IPS-18c (cell line): ENCODE measurements at regions not wholly inside any gene's neighbourhood (a gene's known extent, or its start where the extent isn't known, plus 50 kb on each side); places are given as distances from the start of the nearest gene placed in this dataset.

Experiments used
- H3K4me3 ChIP-seq: 2 replicates; pipeline ENCODE4 v1.7.0; 2013; ENCODE audit warnings: low read depth, mild to moderate bottlenecking, low read length, moderate library complexity; ENCODE audit not compliant: insufficient read depth
- H3K9me3 ChIP-seq: one replicate; pipeline ENCODE4 v1.6.1; 2013; ENCODE audit warnings: mild to moderate bottlenecking, low read length, moderate library complexity; ENCODE audit not compliant: control insufficient read depth, insufficient read depth

DNA sequence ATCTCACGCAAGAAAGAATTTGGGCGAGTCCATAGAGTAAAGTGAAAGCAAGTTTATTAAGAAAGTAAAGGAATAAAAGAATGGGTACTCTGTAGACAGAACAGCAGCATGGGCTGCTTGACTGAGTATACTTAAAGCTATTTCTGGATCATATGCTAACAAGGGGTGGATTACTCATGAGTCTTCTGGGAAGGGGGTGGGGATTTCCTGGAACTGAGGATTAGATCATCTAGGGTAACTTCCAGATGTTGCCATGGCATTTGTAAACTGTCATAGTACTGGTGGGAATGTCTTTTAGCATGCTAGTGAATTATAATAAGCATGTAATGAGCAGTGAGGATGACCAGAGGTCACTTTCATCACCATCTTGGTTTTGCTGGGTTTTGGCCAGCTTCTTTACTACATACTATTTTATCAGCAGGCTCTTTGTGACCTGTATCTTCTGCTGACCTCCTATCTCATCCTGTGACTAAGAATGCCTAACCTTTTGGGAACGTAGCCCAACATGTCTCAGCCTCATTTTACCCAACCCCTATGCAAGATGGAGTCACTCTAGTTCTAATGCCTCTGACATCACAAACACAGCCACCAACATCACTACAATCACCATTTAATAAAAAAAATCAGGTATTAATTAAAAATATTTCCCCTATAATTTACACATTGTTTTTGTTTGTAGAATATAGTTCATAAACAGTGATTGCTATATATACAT is 890.7 kb upstream of the EPHA6 start:
- Histone ChIP-seq H3K9me3 (no peaks in the 10 kb centered on the region), H3K4me3 (no peak overlapping the region)

DNA sequence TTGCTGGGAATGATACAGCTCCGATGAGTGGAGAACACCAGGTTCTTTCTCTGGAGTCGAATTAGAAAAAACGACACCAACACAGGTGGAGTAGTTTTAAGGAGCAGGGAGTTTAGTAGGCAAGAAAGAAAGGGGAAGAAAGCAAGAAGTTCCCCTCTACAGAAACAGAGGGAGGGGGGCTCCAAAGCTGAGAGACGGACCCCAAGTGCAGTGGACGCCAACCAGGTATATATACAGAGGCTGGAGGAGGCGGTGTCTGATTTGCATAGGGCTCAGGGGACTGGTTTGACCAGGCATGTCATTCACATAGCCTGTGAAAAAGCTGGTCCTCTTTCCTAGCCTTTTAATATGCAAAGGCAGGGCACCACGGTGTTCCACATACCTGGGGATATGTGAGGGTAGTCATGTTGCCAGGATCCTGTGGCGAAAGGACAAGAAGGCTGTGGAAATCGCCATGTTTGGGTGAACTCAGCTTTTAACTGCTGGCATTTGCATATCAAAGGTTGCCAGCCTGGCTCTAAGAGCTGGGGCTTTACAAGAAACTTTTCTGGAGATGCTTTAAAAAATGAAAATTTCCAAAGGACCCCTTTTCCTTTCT is 887.4 kb upstream of the EPHA6 start:
- no peak overlapping the region for H3K4me3 ChIP-seq
- H3K9me3 ChIP-seq, result no peaks in the 10 kb centered on the region

DNA sequence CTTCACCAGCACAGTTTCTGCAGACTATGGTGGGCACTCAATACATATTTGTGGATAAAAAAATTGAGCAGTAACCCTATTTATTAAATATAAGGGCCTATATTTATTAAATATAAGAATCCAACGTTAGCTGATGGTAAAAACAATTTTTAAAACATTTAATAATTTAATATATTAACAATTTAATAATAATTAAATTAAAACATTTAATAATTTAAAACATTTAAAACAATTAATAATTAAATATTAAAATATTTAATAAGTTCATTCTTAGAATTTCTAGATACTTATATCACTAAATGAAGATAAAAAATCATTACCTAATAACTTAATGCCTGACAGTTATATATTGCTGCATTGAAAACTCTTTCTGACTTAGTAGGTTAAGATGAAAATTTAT is 880.2 kb upstream of the EPHA6 start:
- H3K9me3 ChIP-seq, result no peaks in the 10 kb centered on the region
- no peak overlapping the region for H3K4me3 ChIP-seq

DNA sequence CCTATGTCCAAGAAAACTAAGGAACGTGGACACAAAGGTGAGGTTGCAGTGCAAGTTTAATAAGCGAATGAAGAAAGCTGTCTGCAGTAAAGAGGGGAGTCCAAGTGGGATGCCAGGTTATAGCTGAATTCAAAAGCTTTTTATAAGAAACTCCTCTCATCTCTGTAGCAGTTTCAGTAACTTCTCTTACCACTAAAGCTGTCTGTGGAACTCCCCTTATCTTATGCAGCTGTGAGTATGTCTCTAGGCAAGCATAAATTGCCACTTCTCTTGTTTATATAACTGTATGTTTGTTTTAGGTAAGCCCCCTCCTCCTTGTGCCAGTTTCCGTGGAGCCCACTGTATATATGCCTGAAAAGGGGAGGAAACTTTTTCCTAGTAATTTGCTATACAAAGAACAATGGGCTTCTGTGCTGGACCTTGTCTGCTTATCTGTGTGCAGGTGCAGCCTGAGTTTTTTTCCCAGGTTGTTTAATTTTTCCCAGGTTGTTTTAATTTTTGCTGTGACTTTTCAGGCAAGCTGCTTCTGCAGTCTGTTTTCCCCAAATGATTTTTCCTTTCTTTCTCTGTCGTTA is 875.1 kb upstream of the EPHA6 start:
- no peaks in the 10 kb centered on the region for H3K9me3 ChIP-seq
- H3K4me3 ChIP-seq, result no peak overlapping the region

DNA sequence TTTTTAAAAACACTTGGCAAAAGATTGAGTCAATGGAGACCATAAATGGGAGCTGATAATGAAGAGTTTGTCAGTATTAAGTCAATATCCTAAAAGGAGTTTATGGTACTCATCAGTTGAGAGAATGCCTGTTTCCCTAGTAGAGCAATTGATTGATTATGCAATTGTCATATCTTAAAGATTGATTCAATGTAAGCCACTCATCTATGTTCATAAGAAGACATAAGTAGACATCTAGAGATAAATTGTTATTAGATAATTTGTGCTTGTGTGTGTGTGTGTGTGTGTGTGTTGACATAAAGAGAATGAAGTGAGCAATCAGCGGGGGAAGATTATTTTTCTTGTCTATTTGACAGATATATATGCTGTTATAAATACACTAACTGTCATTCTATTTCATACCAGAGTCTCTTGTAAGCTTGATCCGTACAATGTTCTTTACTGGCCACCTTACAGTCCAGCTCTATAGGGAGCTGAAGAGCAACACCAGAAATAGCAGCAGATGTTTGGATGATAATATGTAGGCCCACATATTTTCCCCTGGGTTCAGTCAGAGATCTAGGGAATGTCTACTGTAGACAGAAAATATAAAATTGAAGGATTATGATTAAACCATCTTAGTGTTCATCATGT is 848.6 kb upstream of the EPHA6 start:
- no peaks in the 10 kb centered on the region for H3K9me3 ChIP-seq
- H3K4me3 ChIP-seq, result no peak overlapping the region

DNA sequence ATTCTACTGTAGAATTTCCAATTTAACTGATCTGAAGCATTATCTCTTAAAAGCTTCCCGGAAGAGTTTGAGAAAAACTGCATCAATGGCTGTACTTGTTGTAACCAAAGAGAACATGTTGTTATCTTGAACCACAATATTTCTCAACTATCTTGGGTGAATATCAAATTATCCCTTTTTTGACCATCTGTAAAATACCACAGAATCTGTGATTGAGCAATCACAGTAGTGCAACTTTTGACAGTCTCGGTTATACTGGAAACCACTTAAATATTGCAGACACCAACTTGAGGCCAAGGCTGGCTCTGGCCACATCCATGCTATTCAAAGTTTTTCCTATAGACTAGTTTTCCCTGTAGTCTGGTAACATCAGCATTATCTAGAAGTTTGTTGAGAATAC is 842.8 kb upstream of the EPHA6 start:
- no peaks in the 10 kb centered on the region for H3K9me3 ChIP-seq
- H3K4me3 ChIP-seq, result no peak overlapping the region

DNA sequence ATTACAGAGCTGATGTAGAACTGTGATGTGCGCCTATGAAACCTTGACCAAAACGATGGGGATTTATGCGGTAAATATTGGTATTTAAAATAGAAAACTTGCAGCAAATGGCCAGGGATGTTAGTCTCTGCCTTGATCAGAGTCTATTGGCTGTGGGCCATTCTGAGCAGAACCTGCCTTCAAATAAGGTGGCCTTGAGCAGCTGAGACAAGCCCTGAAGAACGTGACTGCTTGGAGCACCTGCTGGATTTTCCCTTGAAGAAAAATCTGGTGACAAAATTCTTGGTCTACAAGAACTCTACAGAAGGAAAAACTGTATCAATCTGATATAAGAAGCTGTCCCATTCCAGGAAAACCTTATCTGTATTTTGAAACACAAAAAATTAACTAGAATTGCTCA is 820.1 kb upstream of the EPHA6 start:
- H3K9me3 ChIP-seq, result no peaks in the 10 kb centered on the region
- no peak overlapping the region for H3K4me3 ChIP-seq

DNA sequence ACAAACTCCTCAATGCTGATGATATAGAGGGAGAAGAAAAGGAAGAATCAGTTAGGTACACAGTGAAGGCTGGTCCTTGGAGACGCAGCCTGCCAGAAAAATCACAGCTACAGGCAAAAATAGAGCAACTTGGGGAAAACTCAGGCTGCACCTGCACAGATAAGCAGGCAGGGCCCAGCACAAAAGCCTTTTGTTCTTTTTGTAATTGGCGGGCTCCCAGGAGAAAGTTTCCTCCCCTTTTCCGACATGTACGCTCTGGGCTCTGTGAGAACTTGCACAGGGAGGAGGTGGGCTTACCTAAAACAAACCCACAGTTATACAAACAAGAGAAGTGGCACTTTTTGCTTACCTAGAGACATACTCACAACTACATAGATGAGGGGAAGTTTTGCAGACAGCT is 813.4 kb upstream of the EPHA6 start:
- Histone ChIP-seq H3K4me3 (no peak overlapping the region), H3K9me3 (peaks cover 2% of the 10 kb centered on the region)

DNA sequence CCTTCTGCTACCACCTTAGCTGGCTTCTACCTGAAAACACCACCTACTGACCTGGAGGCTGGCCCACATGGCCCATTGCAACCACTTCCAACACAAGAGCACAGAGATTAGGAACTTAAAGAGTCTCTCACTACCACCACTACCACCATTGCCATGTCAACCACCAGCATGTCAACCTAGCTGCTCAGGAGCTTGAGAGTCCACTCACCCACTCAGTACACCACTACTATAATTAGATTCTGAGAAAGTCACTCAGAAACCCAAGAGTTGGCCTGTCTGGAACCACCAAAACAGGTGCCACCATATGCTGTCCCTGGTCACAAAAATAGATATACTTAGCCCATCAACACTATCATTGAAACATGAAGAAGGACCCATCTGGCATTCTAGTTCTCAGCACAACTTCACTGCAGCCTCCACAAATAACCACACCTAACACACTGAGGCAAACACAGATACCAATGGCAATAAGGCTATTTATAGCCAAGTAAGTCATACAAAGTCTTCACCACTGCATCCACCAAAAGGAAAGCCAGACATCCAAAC is 806.7 kb upstream of the EPHA6 start:
- Histone ChIP-seq H3K9me3 (no peaks in the 10 kb centered on the region), H3K4me3 (no peak overlapping the region)

DNA sequence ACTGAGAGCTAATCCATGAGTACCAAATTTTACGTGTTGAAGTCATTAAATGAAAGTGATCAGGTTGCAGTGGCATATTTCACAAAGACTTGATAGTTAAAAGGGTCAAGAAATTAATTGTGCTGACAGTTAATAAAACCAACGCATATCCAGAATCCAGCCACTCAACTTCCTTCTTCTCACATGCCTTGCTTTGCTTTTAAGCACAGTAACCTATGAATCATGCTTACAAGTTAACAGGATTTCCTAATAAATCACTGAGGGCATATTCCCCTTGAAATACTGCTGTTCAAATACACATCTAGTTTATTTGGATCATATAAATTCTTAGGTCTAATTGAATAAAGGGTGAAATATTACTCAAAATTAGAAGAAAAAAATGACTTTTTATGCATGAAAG is 801.5 kb upstream of the EPHA6 start:
- Histone ChIP-seq H3K4me3 (no peak overlapping the region), H3K9me3 (no peaks in the 10 kb centered on the region)

DNA sequence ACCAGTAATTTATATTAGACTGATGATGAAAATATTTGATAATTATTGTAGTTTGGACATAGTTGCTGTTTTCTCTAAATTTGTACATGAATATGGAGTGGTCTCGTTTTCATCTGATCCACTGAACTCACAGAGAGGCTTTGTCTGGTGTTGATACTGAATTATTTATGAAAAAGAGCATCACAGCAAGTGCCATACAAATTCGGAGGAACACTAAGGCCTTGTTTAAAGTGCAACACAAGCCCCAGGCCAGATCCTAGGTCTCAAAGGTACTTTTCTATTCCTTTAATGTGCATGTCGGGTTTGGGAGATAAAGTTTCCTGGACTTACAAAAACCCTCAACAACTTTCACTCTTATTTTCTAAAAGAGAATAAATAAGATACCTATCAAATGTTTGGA is 796.8 kb upstream of the EPHA6 start:
- Histone ChIP-seq H3K9me3 (no peaks in the 10 kb centered on the region), H3K4me3 (no peak overlapping the region)

DNA sequence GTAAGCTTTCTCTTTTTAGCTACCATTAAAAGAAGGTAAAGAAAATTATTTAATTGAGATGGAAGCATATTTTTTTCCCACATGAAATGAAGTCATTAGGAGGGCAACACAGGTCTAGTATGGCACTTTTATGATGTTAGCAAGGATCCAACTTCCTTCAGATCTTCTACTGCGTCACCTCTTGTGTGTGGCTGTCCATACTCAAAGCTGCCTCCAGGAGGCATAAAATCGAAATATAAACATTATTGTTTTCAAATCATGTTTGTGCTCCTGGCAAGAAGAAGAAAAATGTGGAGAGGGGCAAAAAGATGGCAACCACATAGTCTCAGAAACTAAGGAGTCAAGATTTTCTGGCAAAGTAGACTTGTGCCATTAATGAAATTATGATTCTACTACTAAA is 791.7 kb upstream of the EPHA6 start:
- Histone ChIP-seq H3K4me3 (no peak overlapping the region), H3K9me3 (no peaks in the 10 kb centered on the region)

DNA sequence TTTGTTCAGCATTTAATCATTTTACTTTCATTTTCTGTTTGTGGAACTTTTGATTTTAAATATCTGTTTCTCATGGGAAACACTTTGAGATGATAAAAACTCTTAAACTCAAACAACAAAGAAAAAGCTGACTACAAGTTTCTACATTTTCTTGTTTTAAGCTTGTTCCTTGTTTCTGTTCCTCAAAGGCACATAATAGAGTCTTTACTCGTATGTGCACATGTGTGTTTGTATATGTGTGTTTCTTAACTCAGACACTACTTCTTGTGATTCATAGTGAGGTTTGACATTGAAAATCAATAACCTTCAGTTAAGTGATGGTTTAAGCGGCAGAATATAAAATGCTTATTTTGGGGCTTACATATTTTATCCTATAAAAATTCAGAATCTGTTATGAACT is 786.7 kb upstream of the EPHA6 start:
- H3K9me3 ChIP-seq, result no peaks in the 10 kb centered on the region
- no peak overlapping the region for H3K4me3 ChIP-seq

DNA sequence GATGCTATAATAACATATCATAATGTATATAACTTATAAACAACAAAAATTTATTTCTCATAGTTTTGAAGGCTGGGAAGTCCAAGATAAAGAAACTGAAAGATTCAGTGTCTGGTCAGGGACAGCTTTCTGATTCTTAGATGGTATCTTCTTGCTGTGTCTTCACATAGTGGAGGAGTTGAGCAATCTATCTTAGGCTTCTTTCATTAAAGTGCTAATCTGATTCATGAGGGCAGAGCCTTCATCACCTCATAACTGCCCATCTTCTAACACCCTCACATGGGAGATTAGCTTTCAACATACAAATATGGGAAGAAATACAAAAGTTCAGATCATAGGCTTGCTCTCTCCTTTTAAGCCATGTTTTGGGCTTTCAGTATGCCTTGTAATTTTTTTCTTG is 774.8 kb upstream of the EPHA6 start:
- H3K4me3 ChIP-seq, result no peak overlapping the region
- H3K9me3 ChIP-seq, result peaks cover 2% of the 10 kb centered on the region

DNA sequence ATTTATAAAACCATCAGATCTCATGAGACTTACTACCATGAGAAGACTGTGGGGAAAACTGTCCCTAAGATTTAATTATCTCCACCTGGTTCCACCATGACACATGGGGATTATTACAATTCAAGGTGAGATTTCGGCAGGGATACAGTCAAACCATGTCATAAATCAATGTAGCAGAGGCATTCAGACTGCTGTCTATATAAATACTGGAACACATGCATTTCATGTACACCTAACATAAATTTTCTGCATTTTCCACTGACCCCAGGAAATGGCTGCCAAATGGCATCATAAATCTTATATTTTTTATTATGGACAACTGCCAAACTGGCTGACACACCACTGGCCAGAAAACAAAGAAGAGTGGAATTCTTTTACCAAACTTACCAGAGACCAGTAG is 755.1 kb upstream of the EPHA6 start:
- Histone ChIP-seq H3K9me3 (peaks cover 2% of the 10 kb centered on the region), H3K4me3 (no peak overlapping the region)

DNA sequence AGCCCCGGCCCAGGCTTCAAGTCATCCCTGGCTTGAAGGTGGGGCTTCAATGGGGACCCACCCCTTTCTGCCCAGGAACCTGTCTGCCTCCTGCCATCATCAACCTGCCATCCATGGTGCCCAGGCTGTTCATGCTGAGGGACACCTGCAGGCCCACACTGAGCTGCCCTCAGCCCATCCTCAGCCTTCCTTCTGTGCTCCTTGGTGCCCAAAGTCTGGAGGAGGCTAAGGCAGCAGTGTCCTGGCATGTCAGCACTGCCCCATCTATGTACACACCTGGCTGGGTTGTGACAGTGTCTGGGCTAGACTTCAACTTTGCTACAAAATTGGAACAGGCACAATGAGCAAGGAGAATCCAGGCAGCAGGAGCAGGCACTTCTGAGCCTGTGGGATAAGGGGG is 745.3 kb upstream of the EPHA6 start:
- no peak overlapping the region for H3K4me3 ChIP-seq
- H3K9me3 ChIP-seq, result no peaks in the 10 kb centered on the region

DNA sequence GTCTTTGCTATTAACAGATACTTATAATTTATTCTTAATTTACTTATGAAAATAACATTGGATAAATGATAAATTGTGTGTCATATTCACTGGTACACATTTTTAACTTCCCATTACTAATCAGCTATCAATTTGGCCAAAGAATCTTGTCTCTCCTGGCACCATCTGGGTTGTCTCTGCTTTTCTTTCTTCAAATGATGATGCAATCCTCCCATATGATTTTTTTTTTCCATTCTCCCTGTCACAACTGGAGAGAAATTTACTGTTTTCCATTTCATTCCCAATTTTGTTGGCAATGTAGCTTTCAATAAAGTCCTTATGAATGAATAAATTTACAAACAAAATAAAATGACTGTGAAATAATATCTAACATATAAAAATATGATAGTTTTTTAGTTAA is 743.7 kb upstream of the EPHA6 start:
- H3K9me3 ChIP-seq, result no peaks in the 10 kb centered on the region
- H3K4me3 ChIP-seq, result no peak overlapping the region

DNA sequence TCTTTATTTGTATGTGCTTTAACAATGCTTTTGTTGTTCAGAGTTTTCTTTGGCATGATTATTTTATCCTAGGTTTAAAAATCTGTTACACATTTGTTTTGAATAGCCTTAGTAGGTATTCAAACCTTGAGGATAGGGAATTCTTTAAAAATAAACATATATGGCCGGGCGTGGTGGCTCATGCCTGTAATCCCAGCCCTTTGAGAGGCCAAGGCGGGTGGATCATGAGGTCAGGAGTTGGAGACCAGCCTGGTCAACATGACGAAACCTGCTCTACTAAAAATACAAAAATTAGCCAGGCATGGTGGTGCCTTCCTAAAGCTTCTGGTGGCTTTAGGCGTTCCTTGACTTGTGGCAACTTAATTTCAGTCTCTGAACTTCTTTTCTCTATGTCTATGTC is 743.3 kb upstream of the EPHA6 start:
- Histone ChIP-seq H3K9me3 (no peaks in the 10 kb centered on the region), H3K4me3 (no peak overlapping the region)
